Suprapubic skin (tissue), 4 donors: ENCODE measurements at regions not wholly inside any gene's neighbourhood (a gene's known extent, or its start where the extent isn't known, plus 50 kb on each side); places are given as distances from the start of the nearest gene placed in this dataset.

Experiments used
- EP300 ChIP-seq: sonication (generic); formaldehyde crosslinking; IDR thresholded peaks from one replicate; pipeline ENCODE4 v1.6.1; 2017; ENCODE audit warnings: antibody characterized with exemption
- POLR2A ChIP-seq, 2 donors: fragments of 450-650 bp; IDR thresholded peaks; one replicate each; pipeline ENCODE4 v1.6.1; 2017; ENCODE audit warnings: antibody characterized with exemption in 2 of 2, mild to moderate bottlenecking in 2 of 2, moderate library complexity in 2 of 2
- POLR2AphosphoS5 ChIP-seq, 3 donors: sonication (generic); formaldehyde crosslinking; IDR thresholded peaks; one replicate each; pipeline ENCODE4 v1.6.1; 2017; ENCODE audit warnings: antibody characterized with exemption in 3 of 3
- TF ChIP-seq, protein P1 (sequence below), 2 donors: fragments of 200-600 bp in 1 of 2; fragments of 450-650 bp in 1 of 2; sonication (generic) in 1 of 2; IDR thresholded peaks; one replicate each; pipeline ENCODE4 v1.5.1; 2016 to 2019; ENCODE audit warnings: antibody characterized with exemption in 2 of 2, mild to moderate bottlenecking in 1 of 2, moderate library complexity in 1 of 2

- TF ChIP-seq, protein P1, sequence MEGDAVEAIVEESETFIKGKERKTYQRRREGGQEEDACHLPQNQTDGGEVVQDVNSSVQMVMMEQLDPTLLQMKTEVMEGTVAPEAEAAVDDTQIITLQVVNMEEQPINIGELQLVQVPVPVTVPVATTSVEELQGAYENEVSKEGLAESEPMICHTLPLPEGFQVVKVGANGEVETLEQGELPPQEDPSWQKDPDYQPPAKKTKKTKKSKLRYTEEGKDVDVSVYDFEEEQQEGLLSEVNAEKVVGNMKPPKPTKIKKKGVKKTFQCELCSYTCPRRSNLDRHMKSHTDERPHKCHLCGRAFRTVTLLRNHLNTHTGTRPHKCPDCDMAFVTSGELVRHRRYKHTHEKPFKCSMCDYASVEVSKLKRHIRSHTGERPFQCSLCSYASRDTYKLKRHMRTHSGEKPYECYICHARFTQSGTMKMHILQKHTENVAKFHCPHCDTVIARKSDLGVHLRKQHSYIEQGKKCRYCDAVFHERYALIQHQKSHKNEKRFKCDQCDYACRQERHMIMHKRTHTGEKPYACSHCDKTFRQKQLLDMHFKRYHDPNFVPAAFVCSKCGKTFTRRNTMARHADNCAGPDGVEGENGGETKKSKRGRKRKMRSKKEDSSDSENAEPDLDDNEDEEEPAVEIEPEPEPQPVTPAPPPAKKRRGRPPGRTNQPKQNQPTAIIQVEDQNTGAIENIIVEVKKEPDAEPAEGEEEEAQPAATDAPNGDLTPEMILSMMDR (IDR thresholded peaks at IDR 0.05): no peak
- TF ChIP-seq POLR2AphosphoS5 (IDR thresholded peaks at IDR 0.05): no peak
- TF ChIP-seq EP300: no peak
- TF ChIP-seq POLR2A (IDR thresholded peaks at IDR 0.05): no peak
Measured at GRCh38 chr5:68445257-68446069, 229.9 kb downstream of the PIK3R1 start.
